Neural crest cell (in vitro differentiated cells): ENCODE measurements at regions not wholly inside any gene's neighbourhood (a gene's known extent, or its start where the extent isn't known, plus 50 kb on each side); places are given as distances from the start of the nearest gene placed in this dataset.

Source experiments
- DNase-seq: peaks from one replicate; pipeline ENCODE4 v3.0.0; 2021; ENCODE audit warnings: low read depth, mixed read lengths, low spot score
- H3K27ac Mint-ChIP-seq: one replicate; pipeline ENCODE4 v1.8.0; 2021; ENCODE audit warnings: mild to moderate bottlenecking, mixed read lengths; ENCODE audit not compliant: unreplicated experiment
- H3K27me3 Mint-ChIP-seq: 2 replicates; pipeline ENCODE4 v1.8.0; 2021; ENCODE audit warnings: low read depth, mild to moderate bottlenecking, mixed read lengths
- H3K36me3 Mint-ChIP-seq: 2 replicates; pipeline ENCODE4 v1.8.0; 2021; ENCODE audit warnings: low read depth, mild to moderate bottlenecking, mixed read lengths
- H3K4me1 Mint-ChIP-seq: 2 replicates; pipeline ENCODE4 v1.8.0; 2021; ENCODE audit warnings: mixed read lengths
- H3K4me3 Mint-ChIP-seq: one replicate; pipeline ENCODE4 v1.8.0; 2021; ENCODE audit warnings: mild to moderate bottlenecking, mixed read lengths
- H3K9me3 Mint-ChIP-seq: 2 replicates; pipeline ENCODE4 v1.8.0; 2021; ENCODE audit warnings: mixed read lengths
- TF ChIP-seq, protein P1 (sequence below): fragments of 200-600 bp; sonication (generic); conservative IDR thresholded peaks from 2 replicates; pipeline ENCODE4 v1.5.0; 2021; ENCODE audit warnings: antibody characterized with exemption, mild to moderate bottlenecking

DNA sequence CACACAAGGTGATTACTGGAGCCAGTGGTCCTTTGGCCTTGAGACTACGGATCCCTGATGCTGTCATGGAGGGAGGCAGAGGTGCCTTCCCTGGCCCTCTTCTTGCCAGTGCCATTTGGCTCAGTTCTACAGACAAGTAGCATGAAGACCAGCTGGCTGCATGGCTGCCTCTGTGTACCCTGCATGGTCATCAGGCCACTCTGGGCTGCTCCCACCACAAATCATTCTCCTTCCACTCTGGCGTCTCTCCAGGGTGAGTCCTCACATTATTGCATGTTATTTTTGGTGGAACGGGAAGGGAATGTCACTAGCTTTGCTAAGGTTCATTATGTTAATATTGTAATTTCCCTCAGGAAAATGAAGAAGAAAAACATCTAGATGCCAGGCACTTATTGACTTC is 229.8 kb downstream of the VAPA start:
- H3K27me3 Mint-ChIP-seq, result no peaks in the 10 kb centered on the region
- peaks cover 39% of the 10 kb centered on the region for H3K4me1 Mint-ChIP-seq
- H3K4me3 Mint-ChIP-seq, result no peak overlapping the region
- H3K36me3 Mint-ChIP-seq, result no peaks in the 10 kb centered on the region
- DNase-seq, result no peak
- TF ChIP-seq, protein P1, sequence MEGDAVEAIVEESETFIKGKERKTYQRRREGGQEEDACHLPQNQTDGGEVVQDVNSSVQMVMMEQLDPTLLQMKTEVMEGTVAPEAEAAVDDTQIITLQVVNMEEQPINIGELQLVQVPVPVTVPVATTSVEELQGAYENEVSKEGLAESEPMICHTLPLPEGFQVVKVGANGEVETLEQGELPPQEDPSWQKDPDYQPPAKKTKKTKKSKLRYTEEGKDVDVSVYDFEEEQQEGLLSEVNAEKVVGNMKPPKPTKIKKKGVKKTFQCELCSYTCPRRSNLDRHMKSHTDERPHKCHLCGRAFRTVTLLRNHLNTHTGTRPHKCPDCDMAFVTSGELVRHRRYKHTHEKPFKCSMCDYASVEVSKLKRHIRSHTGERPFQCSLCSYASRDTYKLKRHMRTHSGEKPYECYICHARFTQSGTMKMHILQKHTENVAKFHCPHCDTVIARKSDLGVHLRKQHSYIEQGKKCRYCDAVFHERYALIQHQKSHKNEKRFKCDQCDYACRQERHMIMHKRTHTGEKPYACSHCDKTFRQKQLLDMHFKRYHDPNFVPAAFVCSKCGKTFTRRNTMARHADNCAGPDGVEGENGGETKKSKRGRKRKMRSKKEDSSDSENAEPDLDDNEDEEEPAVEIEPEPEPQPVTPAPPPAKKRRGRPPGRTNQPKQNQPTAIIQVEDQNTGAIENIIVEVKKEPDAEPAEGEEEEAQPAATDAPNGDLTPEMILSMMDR, result no peak
- no peak overlapping the region for H3K27ac Mint-ChIP-seq
- H3K9me3 Mint-ChIP-seq, result no peaks in the 10 kb centered on the region

DNA sequence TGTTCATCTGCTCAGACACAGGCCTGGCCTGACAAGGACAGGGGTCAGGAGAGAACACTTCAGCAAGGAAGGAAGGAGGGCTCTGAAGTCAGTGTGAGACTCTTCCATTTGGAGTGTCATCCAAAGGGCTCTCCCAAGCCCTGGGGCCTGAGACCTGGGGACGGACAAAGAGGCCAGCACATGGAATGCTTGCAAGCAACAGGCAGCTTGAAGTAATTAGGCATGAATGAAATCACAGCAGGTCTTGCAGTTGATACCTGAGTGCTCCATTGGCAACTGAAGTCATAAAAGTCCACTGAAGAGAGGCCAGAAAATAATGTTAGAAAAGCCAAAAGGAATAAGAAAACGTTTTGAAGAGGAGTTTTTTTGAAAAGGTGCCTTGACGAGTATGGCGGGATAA is 231.7 kb downstream of the VAPA start:
- no peak for DNase-seq
- peaks cover 28% of the 10 kb centered on the region for H3K4me1 Mint-ChIP-seq
- H3K4me3 Mint-ChIP-seq, result no peak overlapping the region
- no peaks in the 10 kb centered on the region for H3K36me3 Mint-ChIP-seq
- no peaks in the 10 kb centered on the region for H3K27me3 Mint-ChIP-seq
- H3K27ac Mint-ChIP-seq, result no peak overlapping the region
- TF ChIP-seq, protein P1, result no peak
- no peaks in the 10 kb centered on the region for H3K9me3 Mint-ChIP-seq

DNA sequence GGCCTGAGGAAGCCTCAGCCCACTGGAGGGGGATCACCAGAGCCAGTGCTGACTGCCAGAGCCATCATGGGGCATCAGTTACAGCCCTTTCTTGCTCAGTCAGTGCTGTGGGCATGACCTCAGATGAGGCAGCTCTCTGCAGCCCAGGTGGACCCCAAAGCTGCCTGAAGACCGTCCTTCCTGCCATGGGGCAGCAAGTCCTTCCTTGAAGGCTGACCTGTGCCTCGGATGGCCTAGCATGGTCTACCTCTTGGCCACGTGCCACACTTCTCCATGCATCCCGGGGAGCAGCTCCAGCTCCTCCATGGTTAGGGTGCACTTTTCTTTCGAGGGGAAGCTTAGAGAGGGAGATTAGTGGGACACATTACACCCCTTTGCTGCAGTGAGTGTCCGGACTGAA is 233.4 kb downstream of the VAPA start:
- Mint-ChIP-seq H3K4me1 (peaks cover 17% of the 10 kb centered on the region), H3K36me3 (no peaks in the 10 kb centered on the region), H3K4me3 (no peak overlapping the region), H3K9me3 (peaks cover 3% of the 10 kb centered on the region), H3K27ac (no peak overlapping the region), H3K27me3 (no peaks in the 10 kb centered on the region)
- TF ChIP-seq, protein P1, result no peak
- DNase-seq, result no peak

DNA sequence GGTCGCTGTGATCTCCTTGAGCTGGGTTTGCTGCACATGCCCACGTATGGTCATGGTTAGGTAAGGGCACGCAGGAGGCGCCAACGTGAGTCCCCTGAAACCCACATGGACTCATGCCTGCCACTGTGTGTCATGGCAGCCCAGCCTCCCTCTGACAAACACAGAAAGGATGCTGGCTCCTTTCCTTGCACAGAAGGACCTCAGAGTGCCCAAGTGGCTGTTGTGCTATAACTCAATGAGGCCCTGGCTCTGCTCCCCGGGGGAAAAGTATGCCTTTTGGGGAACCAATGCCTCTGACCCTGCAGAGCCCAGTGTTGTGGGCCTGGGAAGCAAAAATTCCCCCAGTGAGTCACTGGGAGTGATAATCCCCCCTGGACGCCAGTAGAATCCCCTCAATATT is 233.9 kb downstream of the VAPA start:
- Mint-ChIP-seq H3K4me1 (peaks cover 14% of the 10 kb centered on the region), H3K27me3 (no peaks in the 10 kb centered on the region), H3K27ac (no peak overlapping the region), H3K9me3 (peaks cover 3% of the 10 kb centered on the region), H3K4me3 (no peak overlapping the region), H3K36me3 (no peaks in the 10 kb centered on the region)
- TF ChIP-seq, protein P1, result no peak
- DNase-seq, result no peak

DNA sequence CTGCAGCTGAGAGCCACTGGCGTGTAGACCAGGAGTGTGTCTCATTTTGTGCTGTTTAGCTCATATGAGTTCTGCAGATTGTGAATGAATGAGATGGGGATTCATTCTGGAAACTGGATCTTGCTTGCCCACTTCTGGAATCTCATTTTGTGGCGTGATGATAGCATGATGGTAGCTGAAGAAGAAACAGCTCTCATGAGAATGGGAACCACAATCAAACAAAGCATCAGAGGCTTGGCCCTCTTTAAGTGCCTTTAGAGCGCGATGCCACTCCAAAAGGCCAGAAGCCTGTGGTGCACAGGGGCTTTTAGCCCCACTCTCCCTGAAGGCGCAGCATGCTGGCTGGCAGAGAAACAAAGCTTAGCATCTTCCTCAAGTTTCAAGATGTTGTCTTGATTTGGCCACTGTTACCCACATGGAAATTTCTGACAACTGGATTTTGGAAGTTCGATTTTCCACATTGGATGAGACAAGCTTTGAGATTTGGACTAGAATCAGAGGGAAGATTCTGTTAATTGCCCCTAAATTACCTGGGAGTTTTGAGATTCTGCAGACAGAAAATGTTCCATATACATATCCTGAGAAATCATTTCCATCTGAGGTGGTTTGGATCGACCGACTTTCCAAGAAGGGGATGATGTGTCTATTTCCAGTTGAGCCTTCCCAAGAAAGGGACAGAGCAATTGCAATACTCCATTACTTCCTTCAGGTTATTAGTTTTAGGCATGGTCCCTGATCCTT is 234.5 kb downstream of the VAPA start:
- Mint-ChIP-seq H3K27ac (no peak overlapping the region), H3K4me1 (peaks cover 11% of the 10 kb centered on the region), H3K36me3 (no peaks in the 10 kb centered on the region), H3K9me3 (peaks cover 3% of the 10 kb centered on the region), H3K27me3 (no peaks in the 10 kb centered on the region), H3K4me3 (no peak overlapping the region)
- no peak for DNase-seq
- TF ChIP-seq, protein P1, result no peak
